ENCODE measurements at regions not wholly inside any gene's neighbourhood (a gene's known extent, or its start where the extent isn't known, plus 50 kb on each side); places are given as distances from the start of the nearest gene placed in this dataset.

- no peak overlapping the region for H3K27ac ChIP-seq
- TF ChIP-seq ZFX (IDR thresholded peaks at IDR 0.05), result no peak
- no peak for TF ChIP-seq CTCF (conservative IDR thresholded peaks at IDR 0.05)
Measured at GRCh38 chr6:19694697-19695096, 142.5 kb upstream of the ID4 start.

- H3K27ac ChIP-seq, result no peak overlapping the region
- no peak for TF ChIP-seq CTCF (conservative IDR thresholded peaks at IDR 0.05)
- no peak for TF ChIP-seq ZFX (IDR thresholded peaks at IDR 0.05)
Measured at GRCh38 chr6:19697744-19698290, 139.4 kb upstream of the ID4 start.

GRCh38 chr6:19699932-19700331, 137.2 kb upstream of the ID4 start:
- no peak overlapping the region for H3K27ac ChIP-seq
- no peak for TF ChIP-seq ZFX (IDR thresholded peaks at IDR 0.05)
- TF ChIP-seq CTCF (conservative IDR thresholded peaks at IDR 0.05), result no peak

GRCh38 chr6:19705606-19706005, 131.6 kb upstream of the ID4 start:
- H3K27ac ChIP-seq, result no peak overlapping the region
- TF ChIP-seq CTCF (conservative IDR thresholded peaks at IDR 0.05) (no peak), ZFX (IDR thresholded peaks at IDR 0.05) (no peak)

GRCh38 chr6:19712012-19712688, 125.0 kb upstream of the ID4 start:
- H3K27ac ChIP-seq, result no peak overlapping the region
- no peak for TF ChIP-seq ZFX (IDR thresholded peaks at IDR 0.05)
- TF ChIP-seq CTCF (conservative IDR thresholded peaks at IDR 0.05), result no peak

GRCh38 chr6:19712998-19713397, 124.2 kb upstream of the ID4 start:
- no peak overlapping the region for H3K27ac ChIP-seq
- no peak for TF ChIP-seq ZFX (IDR thresholded peaks at IDR 0.05)
- TF ChIP-seq CTCF (conservative IDR thresholded peaks at IDR 0.05), result no peak

GRCh38 chr6:19713411-19713810, 123.8 kb upstream of the ID4 start:
- TF ChIP-seq ZFX (IDR thresholded peaks at IDR 0.05), result no peak
- TF ChIP-seq CTCF (conservative IDR thresholded peaks at IDR 0.05), result no peak
- no peak overlapping the region for H3K27ac ChIP-seq
